ENCODE measurements at regions not wholly inside any gene's neighbourhood (a gene's known extent, or its start where the extent isn't known, plus 50 kb on each side); places are given as distances from the start of the nearest gene placed in this dataset.

GRCh38 chr10:62511238-62511637, 137.1 kb downstream of the ZNF365 start:
- TF ChIP-seq CTCF (IDR thresholded peaks at IDR 0.05) (no peak), EZH2 (IDR thresholded peaks at IDR 0.05) (no peak)

All from neural progenitor cell (in vitro differentiated cells).